Coronary artery (tissue), 2 donors: ENCODE measurements at regions not wholly inside any gene's neighbourhood (a gene's known extent, or its start where the extent isn't known, plus 50 kb on each side); places are given as distances from the start of the nearest gene placed in this dataset.

ENCODE experiments used
- DNase-seq: peaks from one replicate; pipeline ENCODE4 v3.0.0-alpha.2; 2017; ENCODE audit warnings: low spot score
- H3K27ac ChIP-seq, 2 donors: fragments of 200-600 bp; sonication (generic); one replicate each; pipeline ENCODE4 v1.5.1; 2016 to 2019
- H3K4me3 ChIP-seq: fragments of 200-600 bp; sonication (generic); 2 replicates; pipeline ENCODE4 v1.5.1; 2016; ENCODE audit warnings: mild to moderate bottlenecking, moderate library complexity
- TF ChIP-seq, protein P1 (sequence below): fragments of 200-600 bp; sonication (generic); IDR thresholded peaks from one replicate; pipeline ENCODE4 v1.5.1; 2019; ENCODE audit warnings: antibody characterized with exemption

DNA sequence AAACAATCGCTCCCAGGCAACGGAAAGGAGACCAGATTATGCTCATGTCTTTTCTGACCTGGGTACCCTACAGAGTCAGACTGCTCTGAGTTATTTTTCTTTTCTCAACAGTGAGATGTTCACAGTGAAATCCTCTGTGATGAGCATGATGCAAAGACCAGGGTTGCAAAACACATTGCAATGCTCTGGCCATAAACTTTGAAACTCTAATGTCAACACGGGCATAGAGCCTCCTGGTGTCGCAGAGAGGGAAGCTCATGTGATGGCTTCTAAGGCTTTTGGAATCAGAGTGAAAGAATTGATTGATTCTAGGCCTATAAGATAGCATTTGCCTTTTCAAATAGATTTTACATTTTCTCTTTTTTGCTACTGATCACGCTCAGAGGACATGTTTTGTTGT, 193.4 kb downstream of the RASSF9 start:
- TF ChIP-seq, protein P1, sequence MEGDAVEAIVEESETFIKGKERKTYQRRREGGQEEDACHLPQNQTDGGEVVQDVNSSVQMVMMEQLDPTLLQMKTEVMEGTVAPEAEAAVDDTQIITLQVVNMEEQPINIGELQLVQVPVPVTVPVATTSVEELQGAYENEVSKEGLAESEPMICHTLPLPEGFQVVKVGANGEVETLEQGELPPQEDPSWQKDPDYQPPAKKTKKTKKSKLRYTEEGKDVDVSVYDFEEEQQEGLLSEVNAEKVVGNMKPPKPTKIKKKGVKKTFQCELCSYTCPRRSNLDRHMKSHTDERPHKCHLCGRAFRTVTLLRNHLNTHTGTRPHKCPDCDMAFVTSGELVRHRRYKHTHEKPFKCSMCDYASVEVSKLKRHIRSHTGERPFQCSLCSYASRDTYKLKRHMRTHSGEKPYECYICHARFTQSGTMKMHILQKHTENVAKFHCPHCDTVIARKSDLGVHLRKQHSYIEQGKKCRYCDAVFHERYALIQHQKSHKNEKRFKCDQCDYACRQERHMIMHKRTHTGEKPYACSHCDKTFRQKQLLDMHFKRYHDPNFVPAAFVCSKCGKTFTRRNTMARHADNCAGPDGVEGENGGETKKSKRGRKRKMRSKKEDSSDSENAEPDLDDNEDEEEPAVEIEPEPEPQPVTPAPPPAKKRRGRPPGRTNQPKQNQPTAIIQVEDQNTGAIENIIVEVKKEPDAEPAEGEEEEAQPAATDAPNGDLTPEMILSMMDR = no peak
- Histone ChIP-seq H3K27ac (no peak overlapping the region), H3K4me3 (no peak overlapping the region)
- DNase-seq = no peak

DNA sequence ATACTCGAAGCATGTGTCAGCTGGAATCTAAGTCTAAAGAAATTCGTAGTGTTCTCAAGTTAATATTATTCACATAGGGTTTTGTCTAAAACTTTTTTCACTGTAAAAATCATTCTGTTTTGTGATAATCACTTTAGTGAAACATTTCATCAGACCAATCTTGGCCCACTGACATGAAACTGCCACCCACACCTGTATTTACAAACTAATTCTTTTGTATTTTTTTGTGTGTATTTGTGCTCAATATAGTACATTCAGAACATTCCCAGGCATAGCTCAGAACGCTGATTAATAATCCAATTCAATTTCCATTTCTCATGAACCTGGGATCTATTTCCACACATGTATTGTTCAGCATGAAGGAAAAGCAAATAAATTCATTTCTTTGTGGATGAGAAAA, 191.7 kb downstream of the RASSF9 start:
- no peak for DNase-seq
- TF ChIP-seq, protein P1 = no peak
- no peak overlapping the region for H3K27ac ChIP-seq
- no peak overlapping the region for H3K4me3 ChIP-seq

DNA sequence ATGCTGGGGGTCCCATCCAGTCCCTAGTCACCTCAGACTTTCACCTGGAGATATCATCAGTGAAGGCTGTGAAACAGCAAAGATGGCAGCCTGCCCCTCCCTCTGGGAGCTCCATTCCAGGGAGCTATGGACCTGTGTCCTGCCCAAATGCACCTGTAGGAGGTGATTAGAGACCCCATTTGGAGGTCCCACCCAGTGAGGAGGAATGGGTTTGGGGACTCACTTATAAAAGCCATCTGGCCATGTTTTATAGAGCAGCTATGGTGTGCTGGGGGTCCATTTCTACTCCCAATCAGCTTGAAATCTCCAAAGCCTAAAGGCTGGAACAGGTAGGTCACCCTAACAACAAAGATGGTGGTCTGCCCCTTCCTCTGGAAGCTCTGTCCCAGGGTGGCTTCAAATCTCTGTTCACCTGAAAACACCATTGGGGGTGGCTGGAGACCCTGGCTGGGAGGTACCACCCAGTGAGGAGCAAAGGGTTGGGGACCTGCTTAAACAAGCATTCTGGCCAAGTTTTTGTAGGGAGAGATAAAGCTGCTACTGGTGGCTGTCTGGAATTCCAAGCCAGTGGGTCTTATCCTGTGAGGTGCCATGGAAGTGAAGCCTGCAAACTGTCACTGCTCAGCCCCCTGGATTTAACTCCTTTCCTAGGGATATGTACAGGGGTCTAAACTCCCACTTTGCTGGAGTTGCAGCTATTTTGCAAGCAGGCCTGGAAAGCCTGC, 182.3 kb downstream of the RASSF9 start:
- no peak overlapping the region for H3K4me3 ChIP-seq
- TF ChIP-seq, protein P1 = no peak
- H3K27ac ChIP-seq = no peak overlapping the region
- DNase-seq = no peak

DNA sequence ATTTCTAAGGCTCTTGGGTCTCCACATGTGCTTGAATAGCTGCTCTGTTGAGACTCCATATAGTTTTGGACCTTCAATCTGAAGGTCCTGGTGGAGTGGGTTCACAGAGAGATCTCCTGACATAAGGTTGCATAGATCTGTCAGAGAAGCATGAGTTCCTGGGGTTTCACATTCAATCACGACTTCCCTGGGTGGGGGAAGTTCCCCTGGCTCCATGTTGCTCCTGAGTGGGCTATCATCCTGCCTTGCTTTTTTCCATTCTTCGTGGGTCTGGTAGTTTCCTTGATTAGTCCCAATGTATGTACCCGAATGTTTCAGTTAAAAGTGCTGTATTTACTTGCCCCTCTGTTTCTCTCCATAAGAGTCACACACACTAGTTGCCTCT, 181.8 kb downstream of the RASSF9 start:
- Histone ChIP-seq H3K27ac (no peak overlapping the region), H3K4me3 (no peak overlapping the region)
- TF ChIP-seq, protein P1 = no peak
- DNase-seq = no peak

DNA sequence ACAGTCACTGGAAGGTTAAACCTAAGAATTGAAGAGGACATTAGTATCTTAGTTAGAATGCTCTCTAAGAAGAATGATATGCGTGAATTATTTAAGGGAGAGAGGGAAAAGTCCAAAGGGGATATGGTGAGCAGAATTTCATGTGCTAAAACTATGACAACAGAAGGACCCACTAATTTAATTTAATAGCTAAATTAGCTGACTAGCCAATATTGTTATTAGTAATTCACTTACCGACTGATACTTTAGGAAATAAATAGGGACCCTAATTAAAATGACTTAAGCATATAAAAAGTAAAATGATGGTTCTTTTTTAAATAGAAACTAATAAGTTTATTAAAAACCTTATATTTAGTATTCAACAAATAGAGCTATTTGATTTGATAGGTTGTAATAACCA, 179.6 kb downstream of the RASSF9 start:
- TF ChIP-seq, protein P1 = no peak
- no peak overlapping the region for H3K4me3 ChIP-seq
- H3K27ac ChIP-seq = no peak overlapping the region
- DNase-seq = no peak

DNA sequence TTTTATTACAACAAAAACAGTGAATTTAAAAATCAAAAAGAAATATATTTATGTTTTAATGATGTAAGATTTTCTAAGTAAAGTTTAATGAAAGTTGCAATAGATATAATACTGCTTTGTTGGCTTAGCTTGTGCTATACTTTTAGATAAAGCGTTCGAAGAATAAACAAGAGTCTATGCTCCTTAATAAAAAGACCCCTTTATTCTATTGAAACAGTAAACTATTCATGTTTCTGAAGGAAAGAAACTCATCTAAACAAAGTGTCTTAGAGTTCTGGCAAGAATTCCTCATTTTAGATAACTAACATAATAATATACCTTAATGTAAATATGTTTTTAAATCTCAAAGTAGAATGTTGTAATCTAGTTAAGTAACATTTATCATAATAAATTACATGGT, 179.0 kb downstream of the RASSF9 start:
- H3K27ac ChIP-seq = no peak overlapping the region
- TF ChIP-seq, protein P1 = no peak
- DNase-seq = no peak
- no peak overlapping the region for H3K4me3 ChIP-seq

DNA sequence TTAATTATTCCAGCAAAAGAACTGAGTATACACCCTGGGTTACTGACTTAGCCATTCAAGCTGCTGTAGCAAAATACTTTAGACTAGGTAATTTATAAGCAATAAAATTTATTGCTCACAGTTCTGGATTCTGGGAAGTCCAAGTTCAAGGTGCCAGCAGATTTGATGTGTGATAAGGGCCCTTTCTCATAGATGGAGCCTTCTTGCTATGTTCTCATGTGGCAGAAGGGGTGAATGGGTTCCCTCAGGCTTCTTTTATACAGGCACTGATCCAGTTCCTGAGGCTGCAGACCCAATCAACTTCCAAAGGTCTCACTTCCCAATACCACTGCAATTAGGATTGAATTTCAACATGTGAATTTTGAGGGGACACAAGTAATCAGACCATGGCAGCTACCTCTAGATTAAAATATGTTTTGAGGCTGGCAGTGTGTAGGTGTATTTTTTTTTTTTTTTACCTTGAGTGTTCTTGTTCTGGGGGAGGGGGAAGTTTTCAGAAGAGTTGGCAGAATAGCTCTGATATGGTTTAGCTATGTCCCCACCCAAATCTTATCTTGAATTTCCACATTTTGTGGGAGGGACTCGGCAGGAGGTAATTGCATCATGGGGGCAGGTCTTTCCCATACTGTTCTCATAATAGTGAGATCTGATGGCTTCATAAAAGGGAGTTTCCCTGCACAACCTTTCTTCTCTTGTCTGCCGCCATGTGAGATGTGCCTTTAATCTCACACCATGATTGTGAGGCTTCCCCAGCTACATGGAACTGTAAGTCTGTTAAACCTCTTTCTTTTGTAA, 178.2 kb downstream of the RASSF9 start:
- DNase-seq = no peak
- H3K4me3 ChIP-seq = no peak overlapping the region
- TF ChIP-seq, protein P1 = no peak
- H3K27ac ChIP-seq = no peak overlapping the region
